HG02571 (cell line): ENCODE measurements at regions not wholly inside any gene's neighbourhood (a gene's known extent, or its start where the extent isn't known, plus 50 kb on each side); places are given as distances from the start of the nearest gene placed in this dataset.
"Not testable (repeated sequence)": the region's sequence is repeated elsewhere in the genome, so short reads cannot be mapped to it uniquely, and the experiment has no call there.

ENCODE experiments used
- ATAC-seq: cut with Tn5 transposase; IDR thresholded peaks from one replicate; pipeline ENCODE4 v1.9.1; 2021; ENCODE audit warnings: mild to moderate bottlenecking, moderate library complexity; ENCODE audit not compliant: unreplicated experiment

- ATAC-seq = no peak
Measured at GRCh38 chr7:106354822-106355221, 70.0 kb upstream of the NAMPT start.

GRCh38 chr7:106353944-106354343 lies 69.2 kb upstream of the NAMPT start:
- ATAC-seq = no peak

GRCh38 chr7:106348231-106348630 lies 63.4 kb upstream of the NAMPT start:
- no peak for ATAC-seq

GRCh38 chr7:106347229-106347833 lies 62.5 kb upstream of the NAMPT start:
- ATAC-seq = no peak

GRCh38 chr7:106346678-106347217 lies 62.0 kb upstream of the NAMPT start:
- peak; percentile 89 for ATAC-seq

GRCh38 chr7:106346167-106346677 lies 61.4 kb upstream of the NAMPT start:
- no peak for ATAC-seq

- ATAC-seq = no peak
Measured at GRCh38 chr7:106345421-106346166, 60.8 kb upstream of the NAMPT start.

GRCh38 chr7:106344861-106345260 lies 60.1 kb upstream of the NAMPT start:
- ATAC-seq = no peak

- no peak for ATAC-seq
Measured at GRCh38 chr7:106344211-106344610, 59.4 kb upstream of the NAMPT start.

- not testable (repeated sequence) for ATAC-seq
Measured at GRCh38 chr7:106342049-106342448, 57.3 kb upstream of the NAMPT start.

- ATAC-seq = not testable (repeated sequence)
Measured at GRCh38 chr7:106340247-106340596, 55.4 kb upstream of the NAMPT start.

- ATAC-seq = no peak
Measured at GRCh38 chr7:106339513-106340246, 54.9 kb upstream of the NAMPT start.

GRCh38 chr7:106337754-106338153 lies 53.0 kb upstream of the NAMPT start:
- no peak for ATAC-seq

- ATAC-seq = no peak
Measured at GRCh38 chr7:106335814-106336213, 51.0 kb upstream of the NAMPT start.
